ENCODE measurements at regions not wholly inside any gene's neighbourhood (a gene's known extent, or its start where the extent isn't known, plus 50 kb on each side); places are given as distances from the start of the nearest gene placed in this dataset.

- no peak for TF ChIP-seq JUND (IDR thresholded peaks at IDR 0.05; ENCODE audit: low read depth)
- in situ Hi-C loops (cut with HindIII; ENCODE audit: low pct_unique_long_range_greater_than_20kb, low sequenced_read_pairs): no loop called here
- DNase-seq (ENCODE audit: low read depth in 1 of 2, low spot score in 1 of 2): no peak
Measured at GRCh38 chr18:10229458-10229857, 225.0 kb upstream of the APCDD1 start.

GRCh38 chr18:10230072-10230471 lies 224.4 kb upstream of the APCDD1 start:
- TF ChIP-seq JUND (IDR thresholded peaks at IDR 0.05; ENCODE audit: low read depth): no peak
- in situ Hi-C loops (cut with HindIII; ENCODE audit: low pct_unique_long_range_greater_than_20kb, low sequenced_read_pairs): no loop called here
- DNase-seq (ENCODE audit: low read depth in 1 of 2, low spot score in 1 of 2): no peak

GRCh38 chr18:10231220-10231619 lies 223.2 kb upstream of the APCDD1 start:
- in situ Hi-C loops (cut with HindIII; ENCODE audit: low pct_unique_long_range_greater_than_20kb, low sequenced_read_pairs): no loop called here
- TF ChIP-seq JUND (IDR thresholded peaks at IDR 0.05; ENCODE audit: low read depth): no peak
- DNase-seq (ENCODE audit: low read depth in 1 of 2, low spot score in 1 of 2): no peak

GRCh38 chr18:10232062-10232461 lies 222.4 kb upstream of the APCDD1 start:
- no peak for DNase-seq (ENCODE audit: low read depth in 1 of 2, low spot score in 1 of 2)
- no peak for TF ChIP-seq JUND (IDR thresholded peaks at IDR 0.05; ENCODE audit: low read depth)
- in situ Hi-C loops (cut with HindIII; ENCODE audit: low pct_unique_long_range_greater_than_20kb, low sequenced_read_pairs): no loop called here

- no peak for DNase-seq (ENCODE audit: low read depth in 1 of 2, low spot score in 1 of 2)
- no peak for TF ChIP-seq JUND (IDR thresholded peaks at IDR 0.05; ENCODE audit: low read depth)
- in situ Hi-C loops (cut with HindIII; ENCODE audit: low pct_unique_long_range_greater_than_20kb, low sequenced_read_pairs): no loop called here
Measured at GRCh38 chr18:10233082-10233875, 221.2 kb upstream of the APCDD1 start.

DNA sequence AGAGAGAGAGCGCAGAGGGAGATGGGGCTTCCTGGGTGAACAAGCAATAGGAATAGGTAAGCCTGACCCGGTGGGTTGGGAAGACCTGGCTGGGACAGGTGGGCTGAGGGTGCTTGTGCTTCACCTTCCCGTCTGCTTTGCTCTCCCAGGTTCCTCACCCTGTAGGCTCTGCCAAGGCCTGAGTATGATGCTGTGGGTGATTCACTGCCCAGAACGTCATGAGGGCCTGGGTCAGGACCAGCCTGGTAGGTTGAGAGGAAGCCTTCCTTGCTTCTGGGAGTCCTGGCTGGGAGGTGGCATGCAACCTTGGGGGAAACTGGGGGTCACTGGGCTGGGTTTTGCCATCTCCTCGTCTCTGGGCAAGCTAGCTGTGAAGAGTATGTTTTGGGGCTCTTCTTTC lies 220.2 kb upstream of the APCDD1 start:
- DNase-seq (ENCODE audit: low read depth in 1 of 2, low spot score in 1 of 2): no peak
- no peak for TF ChIP-seq JUND (IDR thresholded peaks at IDR 0.05; ENCODE audit: low read depth)
- in situ Hi-C loops (cut with HindIII; ENCODE audit: low pct_unique_long_range_greater_than_20kb, low sequenced_read_pairs): no loop called here

DNA sequence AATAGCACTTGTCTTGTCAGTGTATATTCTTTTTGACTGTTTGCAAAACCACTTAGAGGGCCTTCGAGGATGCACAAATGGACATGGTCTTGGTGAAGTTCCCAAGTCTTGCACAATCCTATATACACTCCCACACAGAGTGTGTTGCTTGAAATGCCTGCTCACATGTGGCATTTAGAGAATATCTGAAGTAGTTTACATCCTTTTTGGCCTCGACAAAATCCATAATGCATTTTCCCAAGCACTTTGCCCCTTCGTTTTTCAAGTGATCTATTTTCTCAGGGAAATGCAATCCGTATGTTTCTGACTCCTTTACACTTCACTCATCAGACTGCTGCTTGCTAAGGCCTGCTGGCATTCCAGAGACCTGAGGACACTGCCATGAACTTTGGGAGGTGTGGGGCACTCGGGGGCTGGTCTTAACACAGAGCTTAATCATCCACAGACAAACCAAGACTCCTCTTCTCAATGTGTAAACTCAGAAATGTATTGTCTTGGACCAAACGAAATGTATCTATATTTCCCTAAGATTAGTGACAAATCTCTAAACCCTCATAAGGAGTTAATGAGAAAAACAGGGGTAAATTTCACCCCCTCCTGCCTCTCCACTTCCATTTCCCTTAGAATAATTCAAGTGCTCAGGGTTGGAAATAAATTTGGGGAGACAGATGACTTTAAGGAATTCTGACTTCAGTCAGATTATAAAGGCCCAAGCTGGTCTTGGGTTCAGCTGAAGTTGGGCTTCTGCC lies 219.3 kb upstream of the APCDD1 start:
- no peak for DNase-seq (ENCODE audit: low read depth in 1 of 2, low spot score in 1 of 2)
- in situ Hi-C loops (cut with HindIII; ENCODE audit: low pct_unique_long_range_greater_than_20kb, low sequenced_read_pairs): no loop called here
- TF ChIP-seq JUND (IDR thresholded peaks at IDR 0.05; ENCODE audit: low read depth): no peak

DNA sequence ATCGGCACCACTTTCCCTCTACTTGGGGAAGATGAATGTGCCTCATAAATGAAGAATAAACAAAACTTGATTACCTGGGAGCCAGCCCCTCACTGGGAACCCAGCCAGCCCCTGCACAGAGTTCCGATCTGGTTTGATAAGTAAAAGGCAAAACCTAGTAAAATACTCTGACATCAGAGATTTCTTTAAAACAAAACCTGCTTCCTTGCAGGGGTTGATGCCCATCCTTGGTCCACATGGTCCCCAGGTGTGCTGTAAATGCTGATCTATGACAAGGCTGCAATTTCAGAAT lies 218.8 kb upstream of the APCDD1 start:
- TF ChIP-seq JUND (IDR thresholded peaks at IDR 0.05; ENCODE audit: low read depth): no peak
- in situ Hi-C loops (cut with HindIII; ENCODE audit: low pct_unique_long_range_greater_than_20kb, low sequenced_read_pairs): no loop called here
- no peak for DNase-seq (ENCODE audit: low read depth in 1 of 2, low spot score in 1 of 2)

GRCh38 chr18:10239103-10239502 lies 215.3 kb upstream of the APCDD1 start:
- no peak for TF ChIP-seq JUND (IDR thresholded peaks at IDR 0.05; ENCODE audit: low read depth)
- no peak for DNase-seq (ENCODE audit: low read depth in 1 of 2, low spot score in 1 of 2)
- in situ Hi-C loops (cut with HindIII; ENCODE audit: low pct_unique_long_range_greater_than_20kb, low sequenced_read_pairs): no loop called here

DNA sequence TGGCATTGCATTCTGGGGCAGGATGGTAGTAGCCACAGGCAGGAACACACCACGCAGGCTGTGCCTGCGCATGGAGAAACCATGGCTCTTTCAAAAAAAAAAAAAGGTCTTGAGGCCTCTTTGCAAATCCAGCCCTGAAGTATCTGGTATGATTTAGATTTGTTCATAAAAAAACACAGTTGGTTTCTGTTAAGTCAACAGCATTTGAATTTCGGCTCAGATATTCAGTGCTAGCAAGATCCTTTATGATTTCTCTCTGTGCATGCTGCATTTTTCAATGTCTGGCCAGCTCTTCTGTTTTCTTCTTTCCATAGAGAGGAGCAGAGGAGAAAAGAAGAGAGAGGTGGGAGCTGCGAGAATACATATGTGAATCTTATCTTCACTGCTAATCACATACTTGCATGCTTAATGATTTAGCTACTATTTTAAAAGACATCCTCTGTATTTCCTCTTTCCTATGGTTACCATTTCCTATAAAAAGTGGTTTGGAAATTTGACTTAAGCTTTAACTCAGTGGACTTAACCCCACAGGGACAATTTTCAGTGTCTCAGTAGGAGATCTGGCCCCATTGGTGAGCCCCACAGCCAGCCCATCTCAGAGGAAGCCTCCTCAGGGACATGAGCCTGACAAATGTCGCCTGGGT lies 214.3 kb upstream of the APCDD1 start:
- TF ChIP-seq JUND (IDR thresholded peaks at IDR 0.05; ENCODE audit: low read depth): no peak
- in situ Hi-C loops (cut with HindIII; ENCODE audit: low pct_unique_long_range_greater_than_20kb, low sequenced_read_pairs): no loop called here

DNA sequence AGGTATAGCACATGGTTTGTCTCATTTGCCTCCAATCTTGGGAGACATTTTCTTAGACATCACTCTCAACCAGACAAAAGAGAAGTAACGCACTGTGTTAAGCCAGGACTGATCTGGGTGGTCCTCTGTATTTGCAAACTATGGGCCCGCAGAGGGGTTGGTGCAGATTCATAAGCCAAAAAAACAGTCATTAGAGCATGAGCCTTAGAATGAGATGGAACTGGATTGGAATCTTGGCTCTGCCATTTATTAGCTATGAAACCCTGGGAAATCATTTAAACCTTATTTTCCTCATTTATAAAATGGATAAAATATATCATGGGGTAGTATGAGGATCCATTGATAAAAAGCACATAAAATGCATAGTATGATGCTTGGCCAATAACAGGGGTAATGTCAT lies 213.5 kb upstream of the APCDD1 start:
- in situ Hi-C loops (cut with HindIII; ENCODE audit: low pct_unique_long_range_greater_than_20kb, low sequenced_read_pairs): no loop called here
- DNase-seq (ENCODE audit: low read depth in 1 of 2, low spot score in 1 of 2): no peak
- no peak for TF ChIP-seq JUND (IDR thresholded peaks at IDR 0.05; ENCODE audit: low read depth)

More for the DNA sequence above, 214.3 kb upstream of the APCDD1 start:
- no peak for DNase-seq (ENCODE audit: low read depth in 1 of 2, low spot score in 1 of 2)

GRCh38 chr18:10241579-10241978 lies 212.9 kb upstream of the APCDD1 start:
- in situ Hi-C loops (cut with HindIII; ENCODE audit: low pct_unique_long_range_greater_than_20kb, low sequenced_read_pairs): no loop called here

More at GRCh38 chr18:10241579-10241978, 212.9 kb upstream of the APCDD1 start:
- DNase-seq (ENCODE audit: low read depth in 1 of 2, low spot score in 1 of 2): no peak
- TF ChIP-seq JUND (IDR thresholded peaks at IDR 0.05; ENCODE audit: low read depth): no peak

Measured in T47D (cell line).